B cell (primary cell): ENCODE measurements at regions not wholly inside any gene's neighbourhood (a gene's known extent, or its start where the extent isn't known, plus 50 kb on each side); places are given as distances from the start of the nearest gene placed in this dataset.

Experiments
- ATAC-seq: fragments of 200-7000 bp; cut with Tn5 transposase; one replicate; pipeline ENCODE4 v1.10.0; 2021; ENCODE audit warnings: low read depth, mild to moderate bottlenecking, moderate number of reproducible peaks, moderate library complexity
- CTCF ChIA-PET: fragments of 350-600 bp; sonication (Branson Sonifier 250); formaldehyde crosslinking; loops from one replicate; lab custom pipeline; 2021; ENCODE audit warnings: antibody characterized with exemption, inconsistent platforms; lab: Charles Lee
- POLR2A ChIA-PET: fragments of 350-600 bp; sonication (Branson Sonifier 250); formaldehyde crosslinking; loops from one replicate; lab custom pipeline; 2021; ENCODE audit warnings: antibody characterized with exemption; lab: Charles Lee
- DNase-seq: peaks from one replicate; pipeline ENCODE4 v3.0.0; 2013
- H2AFZ ChIP-seq: 2 replicates; pipeline ENCODE4 v1.6.1; 2012; ENCODE audit warnings: mild to moderate bottlenecking, low read depth, low read length; ENCODE audit not compliant: insufficient read depth, poor library complexity, severe bottlenecking
- H3K27ac ChIP-seq, 2 donors: 1 replicate in 1 of 2; 2 replicates in 1 of 2; pipeline ENCODE4 v1.5.1; 2012 to 2013; ENCODE audit warnings: low read length in 2 of 2, mild to moderate bottlenecking in 2 of 2, moderate library complexity in 1 of 2
- H3K27me3 ChIP-seq, 4 experiments: fragments of 200-600 bp in 1 of 4; sonication (generic) in 1 of 4; replicated peaks in 1 of 4; 1 replicate in 2 of 4; 2 replicates in 2 of 4; pipeline versions ENCODE4 v1.6.1 to v1.7.0; 2013 to 2016; ENCODE audit warnings: low read length in 3 of 4, mild to moderate bottlenecking in 2 of 4, mixed read lengths in 1 of 4, moderate library complexity in 1 of 4; ENCODE audit not compliant: insufficient read depth in 4 of 4, control insufficient read depth in 3 of 4; ENCODE audit errors: control extremely low read depth in 1 of 4
- H3K36me3 ChIP-seq, 2 experiments: replicated peaks in 1 of 2; 1 replicate in 1 of 2; 2 replicates in 1 of 2; pipeline versions ENCODE4 v1.6.1 to v1.7.1; 2013; ENCODE audit warnings: low read length in 1 of 2; ENCODE audit not compliant: insufficient read depth in 2 of 2, control insufficient read depth in 1 of 2; ENCODE audit errors: control extremely low read depth in 1 of 2, extremely low read depth in 1 of 2
- H3K4me1 ChIP-seq, 2 donors: fragments of 200-600 bp in 1 of 2; sonication (generic) in 1 of 2; 1 replicate in 1 of 2; 2 replicates in 1 of 2; pipeline versions ENCODE4 v1.5.1 to v1.6.1; 2013 to 2017; ENCODE audit warnings: low read length in 2 of 2; ENCODE audit not compliant: control insufficient read depth in 2 of 2, insufficient read depth in 2 of 2
- H3K4me2 ChIP-seq: replicated peaks from 2 replicates; pipeline ENCODE3; 2012; ENCODE audit warnings: mild to moderate bottlenecking, low read depth, low read length; ENCODE audit not compliant: poor library complexity, severe bottlenecking
- H3K4me3 ChIP-seq, 5 experiments: fragments of 200-600 bp in 1 of 5; sonication (generic) in 1 of 5; 1 replicate in 3 of 5; 2 replicates in 2 of 5; pipeline versions ENCODE4 v1.5.1 to v1.7.0; 2011 to 2016; ENCODE audit warnings: low read length in 4 of 5, mild to moderate bottlenecking in 4 of 5, low read depth in 2 of 5, control low read depth in 1 of 5, moderate library complexity in 1 of 5; ENCODE audit not compliant: insufficient read depth in 1 of 5; ENCODE audit errors: control extremely low read depth in 1 of 5, extremely low read depth in 1 of 5
- H3K79me2 ChIP-seq: fragments of 200-600 bp; sonication (generic); one replicate; pipeline ENCODE4 v1.6.0; 2016; ENCODE audit warnings: low read length; ENCODE audit not compliant: control insufficient read depth, insufficient read depth
- H3K9ac ChIP-seq: fragments of 200-600 bp; sonication (generic); 2 replicates; pipeline ENCODE4 v1.6.1; 2017; ENCODE audit warnings: mild to moderate bottlenecking, low read length, moderate library complexity
- H3K9me3 ChIP-seq, 3 donors: one replicate each; pipeline versions ENCODE4 v1.6.1 to v1.7.1; 2013; ENCODE audit warnings: low read length in 2 of 3; ENCODE audit not compliant: control insufficient read depth in 2 of 3, insufficient read depth in 1 of 3; ENCODE audit errors: control extremely low read depth in 1 of 3
- H4K20me1 ChIP-seq: 2 replicates; pipeline ENCODE4 v1.6.0; 2012; ENCODE audit warnings: mild to moderate bottlenecking, low read length; ENCODE audit not compliant: insufficient read depth, control insufficient read depth, poor library complexity, severe bottlenecking
- H3K27ac Mint-ChIP-seq: one replicate; pipeline ENCODE4 v1.8.0; 2021; ENCODE audit warnings: mixed read lengths
- H3K27me3 Mint-ChIP-seq: one replicate; pipeline ENCODE4 v1.8.0; 2021; ENCODE audit warnings: mixed read lengths
- H3K4me1 Mint-ChIP-seq: one replicate; pipeline ENCODE4 v1.8.0; 2021; ENCODE audit warnings: mixed read lengths
- H3K4me3 Mint-ChIP-seq: one replicate; pipeline ENCODE4 v1.8.0; 2021; ENCODE audit warnings: mixed read lengths
- H3K9me3 Mint-ChIP-seq: one replicate; pipeline ENCODE4 v1.8.0; 2022; ENCODE audit warnings: mixed read lengths; ENCODE audit not compliant: insufficient read depth
- EZH2 ChIP-seq: IDR thresholded peaks from 2 replicates; pipeline ENCODE4 v1.6.1; 2012; ENCODE audit warnings: borderline replicate concordance, low read depth, mild to moderate bottlenecking, moderate library complexity, low read length; ENCODE audit not compliant: insufficient read depth, poor library complexity, severe bottlenecking
- WGBS: methylation state at CpG from one replicate; pipeline ENCODE4 v1.1.5; 2013; ENCODE audit warnings: missing lambda C conversion rate; ENCODE audit not compliant: insufficient coverage; 5-methylcytosine and 5-hydroxymethylcytosine counted together
- intact Hi-C: fragments of 100-400 bp; cut with micrococcal nuclease; formaldehyde crosslinking; loops from one replicate; pipeline ENCODE4 v1.10.0; 2022
- TF ChIP-seq, protein P1 (sequence below): fragments of 200-600 bp; IDR thresholded peaks from one replicate; pipeline ENCODE4 v1.8.0; 2022; ENCODE audit warnings: antibody characterized with exemption, mild to moderate bottlenecking

DNA sequence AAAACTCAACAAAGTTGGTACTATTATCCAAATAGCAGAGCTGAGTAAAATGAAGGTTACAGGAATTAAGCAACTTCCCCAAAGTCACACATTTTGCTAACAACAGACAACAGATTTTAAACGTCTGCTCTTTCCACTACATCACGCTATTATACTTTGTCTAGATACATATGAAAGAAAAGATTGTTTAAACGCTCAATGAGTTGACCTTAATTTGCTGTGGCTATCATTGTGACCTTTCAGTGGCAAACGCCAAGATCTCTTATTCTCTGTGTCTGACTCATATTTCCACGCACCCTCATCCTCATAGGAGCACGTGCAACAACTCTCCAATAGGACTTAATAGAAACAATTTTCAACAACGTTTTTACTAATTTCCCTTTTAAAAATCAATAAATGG, 540.1 kb downstream of the MAFB start:
- no peak overlapping the region for H2AFZ ChIP-seq
- H3K4me1 ChIP-seq = no peaks in the 10 kb centered on the region
- POLR2A ChIA-PET = no interaction called here
- no peak for DNase-seq
- H3K4me3 ChIP-seq = no peak overlapping the region
- H3K9me3 ChIP-seq = no peaks in the 10 kb centered on the region
- no peaks in the 10 kb centered on the region for H3K4me1 Mint-ChIP-seq
- intact Hi-C loops = no loop called here
- H3K27ac Mint-ChIP-seq = no peak overlapping the region
- no peak for TF ChIP-seq EZH2
- TF ChIP-seq, protein P1, sequence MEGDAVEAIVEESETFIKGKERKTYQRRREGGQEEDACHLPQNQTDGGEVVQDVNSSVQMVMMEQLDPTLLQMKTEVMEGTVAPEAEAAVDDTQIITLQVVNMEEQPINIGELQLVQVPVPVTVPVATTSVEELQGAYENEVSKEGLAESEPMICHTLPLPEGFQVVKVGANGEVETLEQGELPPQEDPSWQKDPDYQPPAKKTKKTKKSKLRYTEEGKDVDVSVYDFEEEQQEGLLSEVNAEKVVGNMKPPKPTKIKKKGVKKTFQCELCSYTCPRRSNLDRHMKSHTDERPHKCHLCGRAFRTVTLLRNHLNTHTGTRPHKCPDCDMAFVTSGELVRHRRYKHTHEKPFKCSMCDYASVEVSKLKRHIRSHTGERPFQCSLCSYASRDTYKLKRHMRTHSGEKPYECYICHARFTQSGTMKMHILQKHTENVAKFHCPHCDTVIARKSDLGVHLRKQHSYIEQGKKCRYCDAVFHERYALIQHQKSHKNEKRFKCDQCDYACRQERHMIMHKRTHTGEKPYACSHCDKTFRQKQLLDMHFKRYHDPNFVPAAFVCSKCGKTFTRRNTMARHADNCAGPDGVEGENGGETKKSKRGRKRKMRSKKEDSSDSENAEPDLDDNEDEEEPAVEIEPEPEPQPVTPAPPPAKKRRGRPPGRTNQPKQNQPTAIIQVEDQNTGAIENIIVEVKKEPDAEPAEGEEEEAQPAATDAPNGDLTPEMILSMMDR = no peak
- no peak overlapping the region for H3K4me3 Mint-ChIP-seq
- ATAC-seq = no peak
- no peak overlapping the region for H3K9ac ChIP-seq
- H4K20me1 ChIP-seq = no peaks in the 10 kb centered on the region
- H3K36me3 ChIP-seq = no peaks in the 10 kb centered on the region
- H3K27ac ChIP-seq = no peak overlapping the region
- CTCF ChIA-PET = no interaction called here
- H3K27me3 ChIP-seq = no peaks in the 10 kb centered on the region
- no peak overlapping the region for H3K4me2 ChIP-seq
- H3K9me3 Mint-ChIP-seq = no peaks in the 10 kb centered on the region
- no peaks in the 10 kb centered on the region for H3K79me2 ChIP-seq
- WGBS = 80% methylated on average over 1 of the region's 7 CpGs
- H3K27me3 Mint-ChIP-seq = peaks cover 30% of the 10 kb centered on the region

GRCh38 chr20:40146071-40146470, 543.0 kb downstream of the MAFB start:
- Histone ChIP-seq H3K79me2 (no peaks in the 10 kb centered on the region), H3K4me3 (no peak overlapping the region), H3K9me3 (no peaks in the 10 kb centered on the region), H3K4me2 (no peak overlapping the region), H3K36me3 (no peaks in the 10 kb centered on the region), H3K27ac (no peak overlapping the region), H3K27me3 (peaks cover 0 to 5% (median 0%) of the 10 kb centered on the region in 4 experiments), H3K4me1 (no peaks in the 10 kb centered on the region), H4K20me1 (no peaks in the 10 kb centered on the region), H2AFZ (no peak overlapping the region), H3K9ac (no peak overlapping the region)
- TF ChIP-seq EZH2 = no peak
- TF ChIP-seq, protein P1 = no peak
- no peak for ATAC-seq
- H3K27me3 Mint-ChIP-seq = peaks cover 21% of the 10 kb centered on the region
- H3K4me1 Mint-ChIP-seq = no peaks in the 10 kb centered on the region
- H3K27ac Mint-ChIP-seq = no peak overlapping the region
- H3K4me3 Mint-ChIP-seq = no peak overlapping the region
- DNase-seq = no peak
- intact Hi-C loops = no loop called here
- ChIA-PET POLR2A (no interaction called here), CTCF (no interaction called here)
- no peaks in the 10 kb centered on the region for H3K9me3 Mint-ChIP-seq
